Activated CD4-positive, alpha-beta memory T cell treated with anti-CD3 and anti-CD28 coated beads, Interleukin-2, amount 10 ng/mL, durations not matched to agents 7 days and 5 days (primary cell): ENCODE measurements at regions not wholly inside any gene's neighbourhood (a gene's known extent, or its start where the extent isn't known, plus 50 kb on each side); places are given as distances from the start of the nearest gene placed in this dataset.
A peak's percentile ranks its signal among the peaks of the same experiment; 100 is the strongest.
"Not testable (repeated sequence)": the region's sequence is repeated elsewhere in the genome, so short reads cannot be mapped to it uniquely, and the experiment has no call there.

Experiments used
- CTCF ChIA-PET: fragments of 350-600 bp; sonication (Branson Sonifier 250); formaldehyde crosslinking; loops from one replicate; lab custom pipeline; 2021; ENCODE audit warnings: antibody characterized with exemption, inconsistent platforms; lab: Charles Lee
- POLR2A ChIA-PET: fragments of 350-600 bp; sonication (Branson Sonifier 250); formaldehyde crosslinking; loops from one replicate; lab custom pipeline; 2021; ENCODE audit warnings: antibody characterized with exemption; lab: Charles Lee
- DNase-seq: peaks from one replicate; pipeline ENCODE4 v3.0.0-alpha.2; 2020
- H3K27ac Mint-ChIP-seq: one replicate; pipeline ENCODE4 v1.8.0; 2021; ENCODE audit warnings: mild to moderate bottlenecking, mixed read lengths
- H3K27me3 Mint-ChIP-seq: one replicate; pipeline ENCODE4 v1.8.0; 2021; ENCODE audit warnings: mixed read lengths
- H3K36me3 Mint-ChIP-seq: one replicate; pipeline ENCODE4 v1.8.0; 2021; ENCODE audit warnings: low read depth, mixed read lengths
- H3K4me1 Mint-ChIP-seq: one replicate; pipeline ENCODE4 v1.8.0; 2021; ENCODE audit warnings: mixed read lengths
- H3K4me3 Mint-ChIP-seq: one replicate; pipeline ENCODE4 v1.8.0; 2021; ENCODE audit warnings: mild to moderate bottlenecking, mixed read lengths
- H3K9me3 Mint-ChIP-seq: one replicate; pipeline ENCODE4 v1.8.0; 2021; ENCODE audit warnings: mixed read lengths

DNA sequence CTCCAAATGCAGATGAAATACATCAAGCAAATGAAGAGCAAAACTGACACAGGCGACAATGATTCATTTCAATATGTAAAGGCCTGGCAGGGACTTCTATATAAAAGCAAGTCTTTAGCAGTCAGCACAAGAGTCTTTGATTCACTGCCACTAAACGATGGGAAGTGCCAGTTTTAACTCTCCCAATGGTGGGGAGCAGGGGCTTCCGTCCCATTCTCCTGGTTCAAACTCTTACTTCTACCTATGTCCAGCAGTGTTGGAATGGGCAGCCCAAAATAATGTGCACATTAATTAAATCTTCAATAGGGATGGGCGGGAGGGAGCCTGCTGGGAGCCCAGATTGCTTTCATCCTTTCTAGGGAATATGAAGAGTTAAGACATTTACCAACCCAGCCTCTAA is 97.5 kb upstream of the MDM1 start:
- Mint-ChIP-seq H3K4me1 (no peaks in the 10 kb centered on the region), H3K9me3 (peaks cover 6% of the 10 kb centered on the region), H3K27ac (no peak overlapping the region), H3K27me3 (no peaks in the 10 kb centered on the region), H3K36me3 (peaks cover 31% of the 10 kb centered on the region), H3K4me3 (no peak overlapping the region)
- POLR2A ChIA-PET = no interaction called here
- CTCF ChIA-PET = no interaction called here
- no peak for DNase-seq

- Mint-ChIP-seq H3K27ac (no peak overlapping the region), H3K9me3 (peaks cover 13% of the 10 kb centered on the region), H3K4me3 (no peak overlapping the region), H3K4me1 (no peaks in the 10 kb centered on the region), H3K27me3 (no peaks in the 10 kb centered on the region), H3K36me3 (peaks cover 44% of the 10 kb centered on the region)
- POLR2A ChIA-PET = no interaction called here
- DNase-seq = no peak
- CTCF ChIA-PET = no interaction called here
Observed at GRCh38 chr12:68431786-68432185, 99.6 kb upstream of the MDM1 start.

DNA sequence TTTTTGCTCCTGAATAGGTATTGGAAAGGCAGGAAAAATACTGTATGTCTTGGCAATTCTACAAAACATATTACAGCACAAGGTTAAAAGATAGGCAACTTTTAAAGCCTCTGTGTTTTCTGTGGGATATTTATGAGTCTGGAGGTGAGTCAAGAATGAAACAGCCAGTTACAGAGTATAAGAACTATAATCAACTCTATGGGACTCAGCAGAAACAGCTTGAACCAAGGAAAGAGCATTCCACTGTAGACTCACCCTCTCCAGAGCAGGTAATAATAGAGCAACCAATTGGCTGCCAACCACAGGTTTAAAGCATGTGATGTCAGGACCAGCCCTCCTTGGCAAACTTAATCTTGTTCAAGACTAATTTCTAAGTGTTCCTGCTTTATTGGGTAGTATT is 100.5 kb upstream of the MDM1 start:
- Mint-ChIP-seq H3K36me3 (peaks cover 51% of the 10 kb centered on the region), H3K27ac (no peak overlapping the region), H3K4me3 (no peak overlapping the region), H3K9me3 (peaks cover 13% of the 10 kb centered on the region), H3K4me1 (no peaks in the 10 kb centered on the region), H3K27me3 (no peaks in the 10 kb centered on the region)
- ChIA-PET CTCF (no interaction called here), POLR2A (interaction anchor here (0.5 kb wide), 1 partner anchor 120 kb away, joined by 4 read pairs; no protein-coding TSS in a partner anchor)
- no peak for DNase-seq

DNA sequence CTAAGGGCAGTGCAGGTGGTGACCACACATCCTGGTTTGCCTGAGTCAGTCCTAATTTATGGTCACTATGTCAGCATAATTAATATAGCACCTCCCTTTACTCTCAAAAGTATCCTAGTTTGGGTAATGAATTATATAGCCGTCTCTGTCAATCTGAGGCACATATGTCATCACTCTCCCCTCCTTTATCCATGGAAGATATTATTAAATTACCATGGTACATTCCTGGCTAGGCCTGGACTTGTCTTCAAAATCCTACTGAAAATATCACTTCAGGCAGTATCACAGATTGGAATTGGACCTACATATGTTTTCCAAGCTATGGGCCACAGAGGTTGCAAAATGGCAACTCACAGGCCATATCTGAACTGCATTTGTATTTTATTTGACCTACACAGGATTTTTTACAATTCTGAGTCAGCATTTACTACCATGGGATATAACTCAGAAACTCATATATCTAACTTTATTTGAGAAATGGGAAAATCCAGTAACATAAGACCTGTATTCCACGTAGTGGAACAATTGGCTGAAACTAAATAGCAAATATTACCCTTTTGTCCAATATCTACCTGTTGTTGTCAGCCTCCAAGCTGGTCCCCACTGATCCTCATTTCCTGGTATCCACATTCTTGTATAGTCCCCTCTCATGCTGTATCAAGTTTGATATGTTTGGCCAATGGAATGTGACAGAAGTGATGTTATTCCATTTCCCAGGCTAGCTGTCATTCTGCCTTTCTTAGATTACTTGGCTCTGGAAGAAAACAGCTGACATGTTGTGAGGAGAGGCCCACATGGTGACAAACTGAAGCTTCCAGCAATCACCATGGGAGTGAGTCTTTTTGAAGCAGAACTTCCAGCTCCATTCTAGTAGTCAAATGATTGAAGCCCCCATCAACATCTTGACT is 102.5 kb upstream of the MDM1 start:
- H3K4me1 Mint-ChIP-seq = peaks cover 1% of the 10 kb centered on the region
- peaks cover 13% of the 10 kb centered on the region for H3K9me3 Mint-ChIP-seq
- H3K4me3 Mint-ChIP-seq = no peak overlapping the region
- H3K36me3 Mint-ChIP-seq = peaks cover 51% of the 10 kb centered on the region
- no peaks in the 10 kb centered on the region for H3K27me3 Mint-ChIP-seq
- POLR2A ChIA-PET = interaction anchor here (0.9 to 1.0 kb wide), 2 partner anchors 70 to 176 kb away, joined by 3 to 4 read pairs; partner anchors contain the start of gene RAP1B
- CTCF ChIA-PET = no interaction called here
- DNase-seq = no peak
- H3K27ac Mint-ChIP-seq = no peak overlapping the region

DNA sequence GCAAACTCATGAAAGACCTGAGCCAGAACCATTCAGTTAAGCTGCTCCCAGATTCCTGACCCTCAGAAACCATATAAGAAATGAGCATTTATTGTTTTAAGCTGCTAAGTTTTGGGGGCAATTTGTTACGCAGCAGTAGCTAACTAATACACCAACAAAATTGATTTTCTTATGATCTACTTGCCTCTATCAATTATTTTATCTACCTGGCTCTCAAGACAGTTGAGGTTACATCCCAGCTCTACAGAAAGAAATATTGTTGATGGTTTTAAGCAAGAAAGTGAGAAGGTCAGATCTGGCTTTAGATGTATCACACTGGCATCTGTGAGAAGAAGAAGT is 103.1 kb upstream of the MDM1 start:
- Mint-ChIP-seq H3K27ac (no peak overlapping the region), H3K4me1 (peaks cover 3% of the 10 kb centered on the region), H3K36me3 (peaks cover 51% of the 10 kb centered on the region), H3K9me3 (peaks cover 13% of the 10 kb centered on the region), H3K27me3 (no peaks in the 10 kb centered on the region), H3K4me3 (no peak overlapping the region)
- DNase-seq = no peak
- POLR2A ChIA-PET = interaction anchor here (0.9 to 1.0 kb wide), 2 partner anchors 71 to 175 kb away, joined by 3 to 4 read pairs; partner anchors contain the start of gene RAP1B
- CTCF ChIA-PET = no interaction called here

GRCh38 chr12:68435816-68436215 is 103.7 kb upstream of the MDM1 start:
- H3K36me3 Mint-ChIP-seq = peaks cover 51% of the 10 kb centered on the region
- no peak overlapping the region for H3K27ac Mint-ChIP-seq
- ChIA-PET CTCF (interaction anchor here (0.5 kb wide), 1 partner anchor 354 kb away, joined by 4 read pairs; no protein-coding TSS in a partner anchor), POLR2A (interaction anchor here (0.9 to 1.0 kb wide), 2 partner anchors 72 to 175 kb away, joined by 3 to 4 read pairs; partner anchors contain the start of gene RAP1B)
- H3K9me3 Mint-ChIP-seq = peaks cover 13% of the 10 kb centered on the region
- no peak overlapping the region for H3K4me3 Mint-ChIP-seq
- DNase-seq = no peak
- H3K27me3 Mint-ChIP-seq = no peaks in the 10 kb centered on the region
- H3K4me1 Mint-ChIP-seq = peaks cover 5% of the 10 kb centered on the region

DNA sequence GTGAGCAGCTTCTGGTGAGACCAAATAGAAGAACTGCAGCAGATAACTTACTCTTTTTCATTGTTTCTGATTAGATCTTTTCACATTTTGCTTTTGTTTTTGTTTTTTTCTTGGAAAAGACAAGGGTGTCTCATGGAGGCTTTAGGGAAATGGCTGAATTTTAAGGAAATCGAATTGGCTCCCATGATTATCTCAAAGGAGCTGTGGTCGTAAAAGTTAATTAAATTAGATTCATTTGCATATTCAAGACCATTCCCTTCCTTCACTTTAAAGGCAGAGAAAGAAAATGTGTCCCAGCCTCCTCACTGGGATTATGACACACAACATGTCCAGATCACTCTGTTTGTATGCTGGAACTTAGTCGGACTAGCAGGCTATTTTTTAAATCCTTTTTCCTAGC is 106.4 kb upstream of the MDM1 start:
- Mint-ChIP-seq H3K27me3 (no peaks in the 10 kb centered on the region), H3K9me3 (peaks cover 16% of the 10 kb centered on the region), H3K4me3 (no peak overlapping the region), H3K36me3 (peaks cover 54% of the 10 kb centered on the region), H3K4me1 (peaks cover 27% of the 10 kb centered on the region), H3K27ac (no peak overlapping the region)
- ChIA-PET CTCF (no interaction called here), POLR2A (interaction anchor here (1.3 kb wide), 1 partner anchor 172 kb away, joined by 3 read pairs; the partner anchor contains the start of gene RAP1B)
- DNase-seq = no peak

GRCh38 chr12:68439368-68440045 is 107.3 kb upstream of the MDM1 start:
- POLR2A ChIA-PET = interaction anchor here (1.2 to 1.3 kb wide), 2 partner anchors 171 to 173 kb away, joined by 3 read pairs; partner anchors contain the start of gene RAP1B
- Mint-ChIP-seq H3K9me3 (peaks cover 22% of the 10 kb centered on the region), H3K4me1 (peaks cover 27% of the 10 kb centered on the region), H3K27me3 (no peaks in the 10 kb centered on the region), H3K36me3 (peaks cover 54% of the 10 kb centered on the region), H3K4me3 (no peak overlapping the region), H3K27ac (no peak overlapping the region)
- DNase-seq = no peak
- CTCF ChIA-PET = interaction anchor here (0.6 kb wide), 1 partner anchor 125 kb away, joined by 3 read pairs; no protein-coding TSS in a partner anchor

DNA sequence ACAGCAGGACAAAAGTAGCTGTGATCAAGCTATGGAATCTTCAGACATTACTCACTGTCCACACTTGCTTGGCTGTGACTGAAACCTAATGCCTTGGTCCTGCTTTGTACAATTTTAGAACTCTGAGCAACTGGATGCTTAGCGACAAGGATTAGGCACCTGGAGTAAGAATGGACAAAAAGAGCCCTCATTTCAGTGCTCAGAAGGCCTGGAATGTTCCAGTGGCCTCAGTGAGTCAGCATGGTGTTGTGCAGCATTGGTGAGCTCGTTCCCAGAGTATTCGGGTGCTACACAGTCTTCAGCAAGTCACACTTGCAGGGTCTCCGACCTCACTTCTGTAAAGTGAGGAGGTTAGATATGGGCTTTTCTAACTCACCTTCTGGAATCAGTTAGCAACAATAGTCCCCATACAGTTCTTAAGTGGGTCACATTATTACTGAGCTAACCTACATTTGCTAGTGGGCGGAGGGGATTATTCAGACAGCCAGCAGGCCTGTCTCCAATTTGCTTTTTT is 108.0 kb upstream of the MDM1 start:
- no peaks in the 10 kb centered on the region for H3K27me3 Mint-ChIP-seq
- ChIA-PET CTCF (interaction anchor here (0.6 kb wide), 1 partner anchor 126 kb away, joined by 3 read pairs; no protein-coding TSS in a partner anchor), POLR2A (interaction anchor here (0.5 to 1.3 kb wide), 3 partner anchors 12 to 173 kb away, joined by 3 read pairs; partner anchors contain the start of gene RAP1B)
- peaks cover 31% of the 10 kb centered on the region for H3K4me1 Mint-ChIP-seq
- no peak overlapping the region for H3K4me3 Mint-ChIP-seq
- no peak for DNase-seq
- H3K9me3 Mint-ChIP-seq = peaks cover 20% of the 10 kb centered on the region
- peaks cover 52% of the 10 kb centered on the region for H3K36me3 Mint-ChIP-seq
- no peak overlapping the region for H3K27ac Mint-ChIP-seq

- POLR2A ChIA-PET = no interaction called here
- H3K27ac Mint-ChIP-seq = peak overlapping the region; percentile 32
Observed at GRCh38 chr12:68441167-68441566, 109.0 kb upstream of the MDM1 start.

DNA sequence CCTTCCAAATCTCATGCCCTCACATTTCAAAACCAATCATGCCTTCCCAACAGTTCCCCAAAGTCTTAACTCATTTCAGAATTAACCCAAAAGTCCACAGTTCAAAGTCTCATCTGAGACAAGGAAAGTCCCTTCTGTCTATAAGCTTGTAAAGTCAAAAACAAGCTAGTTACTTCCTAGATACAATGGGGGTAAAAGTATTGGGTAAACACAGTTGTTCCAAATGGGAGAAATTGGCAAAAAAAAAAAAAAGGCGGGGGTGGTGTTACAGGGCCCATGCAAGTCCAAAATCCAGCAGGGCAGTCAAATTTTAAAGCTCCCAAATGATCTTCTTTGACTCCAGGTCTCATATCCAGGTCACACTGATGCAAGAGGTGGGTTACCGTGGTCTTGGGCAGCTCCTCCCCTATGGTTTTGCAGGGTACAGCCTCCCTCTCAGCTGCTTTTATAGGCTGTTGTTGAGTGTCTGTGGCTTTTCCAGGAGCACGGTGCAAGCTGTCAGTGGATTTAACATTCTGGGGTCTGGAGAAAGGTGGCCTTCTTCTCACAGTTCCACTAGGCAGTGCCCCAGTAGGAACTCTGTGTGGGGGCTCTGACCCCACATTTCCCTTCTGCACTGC is 110.3 kb upstream of the MDM1 start:
- Mint-ChIP-seq H3K36me3 (peaks cover 41% of the 10 kb centered on the region), H3K4me1 (peaks cover 48% of the 10 kb centered on the region), H3K9me3 (peaks cover 16% of the 10 kb centered on the region), H3K27ac (peak overlapping the region; percentile 22)
- not testable (repeated sequence) for DNase-seq, H3K27me3 Mint-ChIP-seq, H3K4me3 Mint-ChIP-seq
- POLR2A ChIA-PET = interaction anchor here (1.1 to 1.5 kb wide), 2 partner anchors 40 to 70 kb away, joined by 3 to 4 read pairs; no protein-coding TSS in a partner anchor
- CTCF ChIA-PET = interaction anchor here (1.6 kb wide), 1 partner anchor 169 kb away, joined by 4 read pairs; no protein-coding TSS in a partner anchor

More at GRCh38 chr12:68441167-68441566, 109.0 kb upstream of the MDM1 start:
- CTCF ChIA-PET = no interaction called here
- Mint-ChIP-seq H3K4me3 (peak overlapping the region; percentile 31), H3K4me1 (peaks cover 38% of the 10 kb centered on the region), H3K27me3 (no peaks in the 10 kb centered on the region), H3K9me3 (peaks cover 16% of the 10 kb centered on the region), H3K36me3 (peaks cover 49% of the 10 kb centered on the region)
- DNase-seq = no peak

DNA sequence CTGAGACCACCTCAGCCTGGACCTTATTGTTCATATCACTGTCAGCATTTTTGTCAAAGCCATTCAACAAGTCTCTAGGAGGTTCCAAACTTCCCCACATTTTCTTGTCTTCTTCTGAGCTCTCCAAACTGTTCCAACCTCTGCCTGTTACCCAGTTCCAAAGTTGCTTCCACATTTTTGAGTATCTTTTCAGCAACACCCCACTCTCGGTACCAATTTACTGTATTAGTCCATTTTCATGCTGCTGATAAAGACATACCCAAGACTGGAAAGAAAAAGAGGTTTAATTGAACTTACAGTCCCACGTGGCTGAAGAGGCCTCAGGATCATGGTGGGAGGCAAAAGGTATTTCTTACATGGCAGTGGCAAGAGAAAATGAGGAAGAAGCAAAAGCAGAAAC is 111.5 kb upstream of the MDM1 start:
- peaks cover 16% of the 10 kb centered on the region for H3K9me3 Mint-ChIP-seq
- POLR2A ChIA-PET, H3K27me3 Mint-ChIP-seq, H3K27ac Mint-ChIP-seq, H3K4me3 Mint-ChIP-seq, DNase-seq: not testable (repeated sequence)
- CTCF ChIA-PET = interaction anchor here (1.6 kb wide), 1 partner anchor 168 kb away, joined by 4 read pairs; no protein-coding TSS in a partner anchor
- H3K4me1 Mint-ChIP-seq = peaks cover 59% of the 10 kb centered on the region
- peaks cover 41% of the 10 kb centered on the region for H3K36me3 Mint-ChIP-seq
